ENCODE measurements at regions not wholly inside any gene's neighbourhood (a gene's known extent, or its start where the extent isn't known, plus 50 kb on each side); places are given as distances from the start of the nearest gene placed in this dataset.

DNA sequence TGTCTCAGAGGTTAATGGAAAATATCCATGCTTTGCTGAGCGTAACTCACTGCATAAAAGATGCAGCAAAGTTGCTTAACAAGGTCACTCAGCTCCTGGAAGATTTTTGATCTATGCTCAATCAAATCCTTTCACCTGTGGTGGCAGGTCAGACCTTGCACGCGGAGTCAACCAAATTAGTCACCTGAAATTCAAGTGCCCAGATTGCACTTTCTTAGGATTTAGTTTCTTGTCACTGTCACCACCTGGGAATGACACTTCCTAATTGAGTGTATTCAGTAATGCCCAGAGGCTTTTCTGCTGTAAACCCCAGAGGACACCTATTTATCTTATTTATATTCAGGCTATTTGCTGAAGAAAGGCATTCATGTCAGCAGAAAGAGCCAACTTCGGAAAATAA, 215.8 kb upstream of the SMIM31 start:
- TF ChIP-seq, protein P1, sequence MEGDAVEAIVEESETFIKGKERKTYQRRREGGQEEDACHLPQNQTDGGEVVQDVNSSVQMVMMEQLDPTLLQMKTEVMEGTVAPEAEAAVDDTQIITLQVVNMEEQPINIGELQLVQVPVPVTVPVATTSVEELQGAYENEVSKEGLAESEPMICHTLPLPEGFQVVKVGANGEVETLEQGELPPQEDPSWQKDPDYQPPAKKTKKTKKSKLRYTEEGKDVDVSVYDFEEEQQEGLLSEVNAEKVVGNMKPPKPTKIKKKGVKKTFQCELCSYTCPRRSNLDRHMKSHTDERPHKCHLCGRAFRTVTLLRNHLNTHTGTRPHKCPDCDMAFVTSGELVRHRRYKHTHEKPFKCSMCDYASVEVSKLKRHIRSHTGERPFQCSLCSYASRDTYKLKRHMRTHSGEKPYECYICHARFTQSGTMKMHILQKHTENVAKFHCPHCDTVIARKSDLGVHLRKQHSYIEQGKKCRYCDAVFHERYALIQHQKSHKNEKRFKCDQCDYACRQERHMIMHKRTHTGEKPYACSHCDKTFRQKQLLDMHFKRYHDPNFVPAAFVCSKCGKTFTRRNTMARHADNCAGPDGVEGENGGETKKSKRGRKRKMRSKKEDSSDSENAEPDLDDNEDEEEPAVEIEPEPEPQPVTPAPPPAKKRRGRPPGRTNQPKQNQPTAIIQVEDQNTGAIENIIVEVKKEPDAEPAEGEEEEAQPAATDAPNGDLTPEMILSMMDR (IDR thresholded peaks at IDR 0.05): no peak
- no peak for TF ChIP-seq POLR2A (IDR thresholded peaks at IDR 0.05)

Data from vagina (tissue), 2 donors.